ENCODE measurements at regions not wholly inside any gene's neighbourhood (a gene's known extent, or its start where the extent isn't known, plus 50 kb on each side); places are given as distances from the start of the nearest gene placed in this dataset.

GRCh38 chr5:74567411-74567995 lies 73.0 kb downstream of the ENC1 start:
- peak overlapping the region; percentile 85 for H2AFZ ChIP-seq
- no peaks in the 10 kb centered on the region for H3K79me2 ChIP-seq (replicated peaks; ENCODE audit: insufficient read depth)
- no peaks in the 10 kb centered on the region for H3K27me3 ChIP-seq (ENCODE audit: insufficient read depth)
- H3K27ac ChIP-seq (ENCODE audit: low read depth), result no peak overlapping the region
- DNase-seq (ENCODE audit: low spot score) (no peak), ATAC-seq (no peak)
- H3K36me3 ChIP-seq (ENCODE audit: insufficient read depth), result no peaks in the 10 kb centered on the region
- no peaks in the 10 kb centered on the region for H3F3A ChIP-seq (replicated peaks; ENCODE audit: low read depth)
- no peaks in the 10 kb centered on the region for H3K36me3 Mint-ChIP-seq (ENCODE audit: low read depth)
- peaks cover 8% of the 10 kb centered on the region for H3K4me1 Mint-ChIP-seq
- H3K27ac Mint-ChIP-seq, result no peak overlapping the region
- H3K9me2 ChIP-seq (ENCODE audit: insufficient read depth), result 0 out of 2 replicates have a peak, but pooled peaks cover 4% of the 10 kb centered on the region
- peaks cover 2% of the 10 kb centered on the region; the same call in 1 of the 3 replicates for H3K9me3 Mint-ChIP-seq
- H4K20me1 ChIP-seq (replicated peaks; ENCODE audit: insufficient read depth), result no peaks in the 10 kb centered on the region
- no peaks in the 10 kb centered on the region for H3K27me3 Mint-ChIP-seq (ENCODE audit: insufficient read depth, low read depth, poor library complexity)
- no peaks in the 10 kb centered on the region for H3K4me1 ChIP-seq (ENCODE audit: insufficient read depth)
- H3K4me2 ChIP-seq, result no peak overlapping the region
- no peak overlapping the region for H3K4me3 Mint-ChIP-seq
- TF ChIP-seq REST (IDR thresholded peaks at IDR 0.05; ENCODE audit: unreplicated experiment), result no peak
- no peak for TF ChIP-seq CREB1 (CRISPR knock-in tag; IDR thresholded peaks at IDR 0.05; ENCODE audit: low read depth)
- no peak for TF ChIP-seq EZH2phosphoT487 (IDR thresholded peaks at IDR 0.05; ENCODE audit: unreplicated experiment)
- no peak for TF ChIP-seq STAT1 (IDR thresholded peaks at IDR 0.05; ENCODE audit: unreplicated experiment)
- TF ChIP-seq ZNF114 (CRISPR knock-in tag; IDR thresholded peaks at IDR 0.05), result no peak
- TF ChIP-seq, protein P1, sequence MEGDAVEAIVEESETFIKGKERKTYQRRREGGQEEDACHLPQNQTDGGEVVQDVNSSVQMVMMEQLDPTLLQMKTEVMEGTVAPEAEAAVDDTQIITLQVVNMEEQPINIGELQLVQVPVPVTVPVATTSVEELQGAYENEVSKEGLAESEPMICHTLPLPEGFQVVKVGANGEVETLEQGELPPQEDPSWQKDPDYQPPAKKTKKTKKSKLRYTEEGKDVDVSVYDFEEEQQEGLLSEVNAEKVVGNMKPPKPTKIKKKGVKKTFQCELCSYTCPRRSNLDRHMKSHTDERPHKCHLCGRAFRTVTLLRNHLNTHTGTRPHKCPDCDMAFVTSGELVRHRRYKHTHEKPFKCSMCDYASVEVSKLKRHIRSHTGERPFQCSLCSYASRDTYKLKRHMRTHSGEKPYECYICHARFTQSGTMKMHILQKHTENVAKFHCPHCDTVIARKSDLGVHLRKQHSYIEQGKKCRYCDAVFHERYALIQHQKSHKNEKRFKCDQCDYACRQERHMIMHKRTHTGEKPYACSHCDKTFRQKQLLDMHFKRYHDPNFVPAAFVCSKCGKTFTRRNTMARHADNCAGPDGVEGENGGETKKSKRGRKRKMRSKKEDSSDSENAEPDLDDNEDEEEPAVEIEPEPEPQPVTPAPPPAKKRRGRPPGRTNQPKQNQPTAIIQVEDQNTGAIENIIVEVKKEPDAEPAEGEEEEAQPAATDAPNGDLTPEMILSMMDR (conservative IDR thresholded peaks at IDR 0.05; ENCODE audit: low read depth in 2 of 2), result no peak
- no peak for TF ChIP-seq ZNF331 (CRISPR knock-in tag; IDR thresholded peaks at IDR 0.05; ENCODE audit: low read depth)
- no peak for TF ChIP-seq JUNB (IDR thresholded peaks at IDR 0.05; ENCODE audit: unreplicated experiment)
- no peak for TF ChIP-seq POLR2AphosphoS5 (IDR thresholded peaks at IDR 0.05; ENCODE audit: low read depth)
- no peak for TF ChIP-seq ZNF462 (CRISPR knock-in tag; IDR thresholded peaks at IDR 0.05)
- TF ChIP-seq NANOG (IDR thresholded peaks at IDR 0.05; ENCODE audit: borderline replicate concordance), result no peak
- TF ChIP-seq ETS1 (IDR thresholded peaks at IDR 0.05), result no peak
- TF ChIP-seq EZH2 (IDR thresholded peaks at IDR 0.05; ENCODE audit: low read depth, unreplicated experiment), result no peak
- H3K4me3 ChIP-seq, result no peak overlapping the region

All from GM23338 (cell line).